Activated naive CD4-positive, alpha-beta T cell treated with anti-CD3 and anti-CD28 coated beads, Interleukin-2, amount 50 U/mL, for 72 hours (primary cell): ENCODE measurements at regions not wholly inside any gene's neighbourhood (a gene's known extent, or its start where the extent isn't known, plus 50 kb on each side); places are given as distances from the start of the nearest gene placed in this dataset.
"Not testable (repeated sequence)": the region's sequence is repeated elsewhere in the genome, so short reads cannot be mapped to it uniquely, and the experiment has no call there.

Experiments used
- ATAC-seq, 2 donors: fragments of 150-1000 bp; cut with Tn5 transposase; 2 replicates each; pipeline ENCODE4 v1.10.0; 2021; ENCODE audit warnings: mild to moderate bottlenecking in 2 of 2, moderate library complexity in 2 of 2
- DNase-seq, 2 donors: peaks; one replicate each; pipeline ENCODE4 v3.0.0; 2021 to 2022; ENCODE audit warnings: low spot score in 2 of 2
- H3K27ac Mint-ChIP-seq, 2 donors: one replicate each; pipeline ENCODE4 v1.8.0; 2022; ENCODE audit warnings: mild to moderate bottlenecking in 2 of 2, mixed read lengths in 2 of 2
- H3K36me3 Mint-ChIP-seq, 2 donors: one replicate each; pipeline ENCODE4 v1.8.0; 2022; ENCODE audit warnings: mixed read lengths in 2 of 2
- H3K9me3 Mint-ChIP-seq, 2 donors: one replicate each; pipeline ENCODE4 v1.8.0; 2022; ENCODE audit warnings: mixed read lengths in 2 of 2

DNA sequence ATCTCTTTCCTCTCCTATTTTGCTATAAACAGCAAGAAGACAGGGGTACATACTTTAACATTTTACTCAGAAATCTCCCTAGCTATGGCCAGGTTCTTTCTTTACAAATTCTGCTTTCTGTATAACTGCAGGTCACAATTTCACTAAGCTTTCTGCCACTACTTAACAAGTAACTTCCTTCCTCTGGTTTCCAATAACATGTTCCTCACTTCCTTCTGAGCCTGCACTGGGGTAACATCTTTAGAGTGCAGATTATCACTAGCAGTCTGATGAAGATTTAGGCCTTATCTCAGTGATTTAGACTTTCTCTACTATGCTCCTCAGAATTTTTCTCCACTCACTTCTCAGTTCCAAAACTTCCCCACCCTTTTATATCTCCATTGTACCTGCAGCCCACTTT, 1930.5 kb upstream of the AGA start:
- no peaks in the 10 kb centered on the region for H3K36me3 Mint-ChIP-seq
- no peak for ATAC-seq

DNA sequence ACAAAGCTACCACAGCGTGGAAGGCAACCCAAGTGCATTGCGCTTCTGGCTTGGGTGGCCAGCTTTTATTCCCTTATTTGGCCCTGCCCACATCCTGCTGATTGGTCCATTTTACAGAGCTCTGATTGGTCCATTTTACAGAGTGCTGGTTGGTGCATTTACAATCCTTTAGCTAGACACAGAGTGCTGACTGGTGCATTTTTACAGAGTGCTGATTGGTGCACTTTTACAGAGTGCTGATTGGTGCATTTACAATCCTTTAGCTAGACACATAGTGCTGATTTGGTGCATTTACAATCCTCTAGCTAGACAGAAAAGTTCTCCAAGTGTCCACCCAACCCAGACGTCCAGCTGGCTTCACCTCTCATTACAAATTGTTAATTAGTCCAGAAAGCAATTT, 1936.6 kb upstream of the AGA start:
- DNase-seq, H3K27ac Mint-ChIP-seq, ATAC-seq, H3K36me3 Mint-ChIP-seq: not testable (repeated sequence)
- peaks cover 18 to 25% of the 10 kb centered on the region in 2 donors for H3K9me3 Mint-ChIP-seq

More for the DNA sequence above, 1930.5 kb upstream of the AGA start:
- no peak for DNase-seq
- peak overlapping the region in 1 of 2 donors; percentile 19 for H3K27ac Mint-ChIP-seq
- peaks cover 9 to 23% of the 10 kb centered on the region in 2 donors for H3K9me3 Mint-ChIP-seq

DNA sequence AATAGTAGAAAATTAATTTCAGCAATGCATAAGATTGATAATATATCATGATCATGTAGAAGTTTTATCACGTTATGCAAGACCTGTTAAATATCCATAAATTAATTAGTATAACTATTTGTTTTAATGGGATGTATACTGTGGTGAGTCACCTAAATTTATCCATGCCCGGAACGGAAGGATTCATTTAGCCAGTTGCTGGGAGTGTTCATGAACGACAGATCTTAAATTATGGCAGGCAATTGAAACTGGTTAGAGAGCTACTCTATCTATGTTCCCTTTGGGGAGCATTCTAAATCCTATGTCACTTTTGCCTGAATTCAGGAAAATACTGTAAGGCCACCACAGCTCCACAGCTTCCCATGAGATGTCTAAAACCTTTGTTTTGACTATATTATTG, 1950.5 kb upstream of the AGA start:
- peaks cover 25 to 28% of the 10 kb centered on the region in 2 donors for H3K9me3 Mint-ChIP-seq
- no peak overlapping the region for H3K27ac Mint-ChIP-seq
- ATAC-seq (no peak), DNase-seq (no peak)
- no peaks in the 10 kb centered on the region for H3K36me3 Mint-ChIP-seq

GRCh38 chr4:179398414-179398813, 1956.2 kb upstream of the AGA start:
- Mint-ChIP-seq H3K27ac (no peak overlapping the region), H3K9me3 (peaks cover 21 to 24% of the 10 kb centered on the region in 2 donors), H3K36me3 (no peaks in the 10 kb centered on the region)
- no peak for ATAC-seq
- no peak for DNase-seq

GRCh38 chr4:179399054-179399782, 1957.0 kb upstream of the AGA start:
- Mint-ChIP-seq H3K36me3 (no peaks in the 10 kb centered on the region), H3K9me3 (peaks cover 22 to 27% of the 10 kb centered on the region in 2 donors), H3K27ac (no peak overlapping the region)
- ATAC-seq (no peak), DNase-seq (no peak)

GRCh38 chr4:179415037-179415846, 1973.0 kb upstream of the AGA start:
- ATAC-seq (no peak), DNase-seq (no peak)
- Mint-ChIP-seq H3K36me3 (no peaks in the 10 kb centered on the region), H3K9me3 (peaks cover 10 to 21% of the 10 kb centered on the region in 2 donors), H3K27ac (peak overlapping the region in 1 of 2 donors; percentile 55)

GRCh38 chr4:179415847-179416223, 1973.6 kb upstream of the AGA start:
- no peaks in the 10 kb centered on the region for H3K36me3 Mint-ChIP-seq
- H3K27ac Mint-ChIP-seq, result no peak overlapping the region
- ATAC-seq, result no peak
- DNase-seq, result no peak
- peaks cover 10 to 21% of the 10 kb centered on the region in 2 donors for H3K9me3 Mint-ChIP-seq

GRCh38 chr4:179417357-179417756, 1975.1 kb upstream of the AGA start:
- no peak overlapping the region for H3K27ac Mint-ChIP-seq
- ATAC-seq (no peak), DNase-seq (no peak)
- peaks cover 10 to 21% of the 10 kb centered on the region in 2 donors for H3K9me3 Mint-ChIP-seq
- no peaks in the 10 kb centered on the region for H3K36me3 Mint-ChIP-seq

DNA sequence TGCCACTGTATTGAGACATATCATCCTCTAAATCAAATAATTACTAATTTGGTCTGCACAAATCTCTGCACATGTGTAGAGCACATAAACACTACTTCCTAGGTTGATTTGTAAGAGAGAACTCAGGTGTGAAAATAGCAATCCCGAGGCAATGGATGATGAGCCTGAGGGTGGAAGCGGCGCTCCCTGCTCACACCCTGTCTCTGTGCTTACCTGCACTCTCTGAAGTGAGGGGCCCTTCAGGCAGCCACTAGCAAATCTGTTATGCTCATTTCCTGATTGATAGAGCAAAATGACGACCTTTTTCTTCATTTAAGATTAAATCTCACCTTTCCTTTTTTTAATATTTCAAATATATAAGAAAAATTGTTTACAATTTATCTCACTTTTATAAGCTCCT, 1995.7 kb upstream of the AGA start:
- H3K27ac Mint-ChIP-seq, result no peak overlapping the region
- H3K9me3 Mint-ChIP-seq, result peaks cover 6 to 15% of the 10 kb centered on the region in 2 donors
- H3K36me3 Mint-ChIP-seq, result no peaks in the 10 kb centered on the region
- ATAC-seq, result no peak
- DNase-seq, result no peak

DNA sequence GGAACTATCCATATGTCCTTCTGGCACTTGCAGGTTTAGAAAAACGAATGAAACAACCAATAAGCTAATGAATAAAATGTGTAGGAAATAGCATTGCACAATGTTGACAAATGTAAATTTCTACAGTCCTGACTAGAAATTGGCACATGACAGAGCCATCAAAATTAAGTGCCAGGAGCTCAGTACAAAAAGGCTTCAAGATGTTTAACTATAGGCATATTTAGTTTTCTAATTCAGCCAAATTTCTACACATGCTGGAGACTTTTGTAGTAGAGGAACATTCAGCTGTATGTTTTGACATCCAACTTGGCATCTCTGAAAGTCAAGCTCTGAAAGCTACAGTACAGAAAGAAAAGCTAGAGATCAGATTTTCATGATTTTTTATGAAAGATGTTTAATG, 1999.4 kb upstream of the AGA start:
- H3K27ac Mint-ChIP-seq, result no peak overlapping the region
- peaks cover 17 to 23% of the 10 kb centered on the region in 2 donors for H3K9me3 Mint-ChIP-seq
- DNase-seq (no peak), ATAC-seq (no peak)
- H3K36me3 Mint-ChIP-seq, result no peaks in the 10 kb centered on the region

DNA sequence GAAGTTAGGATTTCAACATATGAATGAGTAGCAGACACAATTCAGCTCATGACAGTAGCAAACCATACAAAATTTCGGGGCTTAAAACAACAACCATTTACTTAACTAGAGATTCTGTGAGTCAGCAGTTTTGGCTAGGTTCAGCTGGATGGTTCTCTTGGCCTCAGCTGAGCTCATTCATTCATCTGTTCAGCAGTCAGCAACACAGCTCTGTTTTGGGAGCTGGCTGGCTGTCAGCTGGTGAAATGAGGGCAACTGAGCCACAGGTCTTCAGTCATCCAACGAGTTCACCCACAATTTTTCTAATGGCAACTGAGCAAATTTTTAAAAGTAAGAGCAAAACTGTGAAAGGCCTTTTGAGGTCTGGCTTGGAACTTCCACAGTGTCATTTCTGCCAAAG, 2005.1 kb upstream of the AGA start:
- H3K27ac Mint-ChIP-seq, result no peak overlapping the region
- peaks cover 0 to 1% of the 10 kb centered on the region in 2 donors for H3K36me3 Mint-ChIP-seq
- DNase-seq, result no peak
- no peak for ATAC-seq
- H3K9me3 Mint-ChIP-seq, result peaks cover 12 to 21% of the 10 kb centered on the region in 2 donors

DNA sequence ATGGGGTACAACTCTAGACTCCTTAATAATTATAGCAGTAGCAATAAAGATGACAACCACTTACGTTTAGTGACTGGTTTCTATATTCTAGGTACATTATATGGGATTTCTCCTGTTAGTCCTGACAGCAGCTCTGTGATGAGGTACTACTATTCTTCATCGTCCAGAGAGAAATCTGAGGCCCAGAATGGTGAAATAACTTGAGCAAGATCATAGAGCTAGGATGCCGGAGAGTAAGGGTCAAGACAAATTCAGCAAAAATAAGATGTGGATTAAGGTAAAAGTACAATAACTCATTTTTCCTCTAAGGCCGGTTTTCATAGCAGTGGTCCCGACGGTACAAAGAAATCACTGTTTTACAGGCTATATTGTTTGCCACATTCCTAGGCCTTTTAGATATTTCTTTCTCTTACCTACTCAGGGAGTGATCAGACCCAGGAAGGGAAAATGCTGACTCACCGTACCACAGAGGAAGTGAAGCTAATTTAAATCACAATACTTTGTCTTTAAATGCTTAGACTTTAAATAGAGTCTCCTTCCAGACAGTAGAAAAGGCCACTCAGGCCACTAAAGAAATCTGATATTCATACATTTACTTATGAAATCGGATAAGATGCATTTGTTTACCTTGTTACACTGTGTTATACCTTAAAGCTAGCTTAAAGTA, 2023.0 kb upstream of the AGA start:
- peaks cover 0 to 14% of the 10 kb centered on the region in 2 donors for H3K9me3 Mint-ChIP-seq

DNA sequence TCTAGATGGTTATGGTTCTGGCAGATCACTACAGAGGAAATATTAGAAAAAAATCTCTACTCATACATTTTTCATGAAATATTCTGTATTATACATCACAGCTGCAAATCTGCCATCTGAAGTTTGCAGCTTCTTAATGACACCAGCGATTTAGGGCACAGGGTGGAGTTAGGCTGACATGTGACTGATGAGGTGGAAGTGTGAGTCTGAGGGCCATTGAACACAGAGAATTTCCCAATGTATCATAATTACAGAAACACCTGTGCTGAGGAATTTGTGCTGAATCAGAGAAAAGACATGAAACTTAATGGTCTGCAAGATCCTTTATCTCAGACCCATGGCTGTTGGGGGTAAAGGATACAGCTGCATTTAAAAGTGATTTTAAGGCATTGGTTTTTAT, 2025.6 kb upstream of the AGA start:
- DNase-seq (no peak), ATAC-seq (no peak)
- no peak overlapping the region for H3K27ac Mint-ChIP-seq
- no peaks in the 10 kb centered on the region for H3K36me3 Mint-ChIP-seq
- H3K9me3 Mint-ChIP-seq, result peaks cover 7 to 11% of the 10 kb centered on the region in 2 donors

More for the DNA sequence above, 2023.0 kb upstream of the AGA start:
- no peak for ATAC-seq
- no peak for DNase-seq
- H3K27ac Mint-ChIP-seq, result no peak overlapping the region
- no peaks in the 10 kb centered on the region for H3K36me3 Mint-ChIP-seq

- DNase-seq (no peak), ATAC-seq (no peak)
- H3K9me3 Mint-ChIP-seq, result peaks cover 7 to 18% of the 10 kb centered on the region in 2 donors
- H3K27ac Mint-ChIP-seq, result no peak overlapping the region
- H3K36me3 Mint-ChIP-seq, result no peaks in the 10 kb centered on the region
Measured at GRCh38 chr4:179472164-179472563, 2029.9 kb upstream of the AGA start.

DNA sequence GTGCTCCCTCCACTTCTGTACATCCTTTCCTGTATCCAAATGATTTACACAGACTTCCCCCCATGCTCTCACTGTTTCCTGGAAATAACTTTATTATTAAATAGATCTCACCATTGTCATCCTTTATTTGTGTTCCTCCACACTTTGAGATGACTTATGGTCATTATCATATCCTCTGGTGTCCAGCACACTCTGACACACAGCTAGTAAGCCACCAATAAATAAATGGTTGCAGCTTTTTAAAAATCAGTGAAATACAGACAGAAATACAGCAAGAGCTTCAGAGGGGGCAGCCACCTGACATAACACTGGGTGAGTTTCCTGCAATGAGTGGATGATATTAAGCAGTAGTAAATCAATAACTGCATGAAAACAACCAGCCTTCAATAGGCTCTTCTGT, 2036.4 kb upstream of the AGA start:
- Mint-ChIP-seq H3K9me3 (peaks cover 15 to 30% of the 10 kb centered on the region in 2 donors), H3K27ac (no peak overlapping the region), H3K36me3 (no peaks in the 10 kb centered on the region)
- DNase-seq (no peak), ATAC-seq (no peak)

DNA sequence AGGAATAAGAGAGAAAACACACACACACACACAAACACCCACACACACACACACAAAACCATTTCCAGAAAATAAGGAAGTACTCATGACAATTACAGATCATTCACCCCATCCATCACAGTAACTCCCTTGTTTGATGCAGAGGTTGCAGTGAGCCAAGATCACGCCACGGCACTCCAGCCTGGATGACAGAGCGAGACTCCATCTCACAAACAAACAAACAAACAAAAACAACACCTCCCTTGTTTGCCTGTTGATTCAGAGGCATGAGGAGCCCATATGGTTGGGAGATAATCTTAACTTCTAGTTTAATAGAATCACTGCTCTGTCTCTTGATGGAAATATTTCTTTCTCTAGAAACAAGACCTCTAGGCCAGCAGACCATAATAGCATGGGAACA, 2043.5 kb upstream of the AGA start:
- no peaks in the 10 kb centered on the region for H3K36me3 Mint-ChIP-seq
- DNase-seq (no peak), ATAC-seq (no peak)
- H3K9me3 Mint-ChIP-seq, result peaks cover 20 to 27% of the 10 kb centered on the region in 2 donors
- H3K27ac Mint-ChIP-seq, result no peak overlapping the region
